Activated CD4-positive, alpha-beta T cell treated with anti-CD3 and anti-CD28 coated beads, Interleukin-2, Interleukin-6, amounts not matched to agents 100 ng/mL and 50 ng/mL, durations not matched to agents 16 hours and 8 hours (primary cell): ENCODE measurements at regions not wholly inside any gene's neighbourhood (a gene's known extent, or its start where the extent isn't known, plus 50 kb on each side); places are given as distances from the start of the nearest gene placed in this dataset.
A peak's percentile ranks its signal among the peaks of the same experiment; 100 is the strongest.
"Not testable (repeated sequence)": the region's sequence is repeated elsewhere in the genome, so short reads cannot be mapped to it uniquely, and the experiment has no call there.

Experiments used
- DNase-seq: peaks from one replicate; pipeline ENCODE4 v3.0.0-alpha.2; 2020

- no peak for DNase-seq
These were observed 450.7 kb downstream of the AACS start for GRCh38 chr12:125515887-125516286.

- no peak for DNase-seq
These were observed 452.8 kb downstream of the AACS start for GRCh38 chr12:125518074-125518473.

- no peak for DNase-seq
These were observed 453.9 kb downstream of the AACS start for GRCh38 chr12:125519026-125519651.

- no peak for DNase-seq
These were observed 460.6 kb downstream of the AACS start for GRCh38 chr12:125525879-125526278.

GRCh38 chr12:125528281-125528680 lies 463.0 kb downstream of the AACS start:
- DNase-seq: no peak

GRCh38 chr12:125530201-125530600 lies 465.0 kb downstream of the AACS start:
- DNase-seq: no peak

GRCh38 chr12:125530876-125531275 lies 465.6 kb downstream of the AACS start:
- DNase-seq: no peak

GRCh38 chr12:125531574-125531973 lies 466.3 kb downstream of the AACS start:
- DNase-seq: no peak

- DNase-seq: peak; percentile 43
These were observed 468.3 kb downstream of the AACS start for GRCh38 chr12:125533434-125534029.

GRCh38 chr12:125538401-125539199 lies 473.4 kb downstream of the AACS start:
- DNase-seq: no peak

GRCh38 chr12:125540580-125541204 lies 475.5 kb downstream of the AACS start:
- DNase-seq: no peak

GRCh38 chr12:125544960-125545359 lies 479.7 kb downstream of the AACS start:
- DNase-seq: no peak

- no peak for DNase-seq
These were observed 483.9 kb downstream of the AACS start for GRCh38 chr12:125549171-125549570.

GRCh38 chr12:125549836-125550235 lies 484.6 kb downstream of the AACS start:
- peak; percentile 2 for DNase-seq

GRCh38 chr12:125552295-125552694 lies 487.1 kb downstream of the AACS start:
- DNase-seq: no peak

- DNase-seq: not testable (repeated sequence)
These were observed 495.8 kb downstream of the AACS start for GRCh38 chr12:125561008-125561407.

GRCh38 chr12:125564753-125565152 lies 499.5 kb downstream of the AACS start:
- DNase-seq: no peak

GRCh38 chr12:125567581-125567980 lies 502.3 kb downstream of the AACS start:
- DNase-seq: no peak

GRCh38 chr12:125568306-125568705 lies 503.1 kb downstream of the AACS start:
- DNase-seq: no peak

GRCh38 chr12:125573271-125573670 lies 508.0 kb downstream of the AACS start:
- no peak for DNase-seq

- DNase-seq: no peak
These were observed 512.1 kb downstream of the AACS start for GRCh38 chr12:125577334-125577733.

GRCh38 chr12:125579916-125580315 lies 514.7 kb downstream of the AACS start:
- DNase-seq: no peak

- DNase-seq: no peak
These were observed 517.8 kb downstream of the AACS start for GRCh38 chr12:125583071-125583470.

GRCh38 chr12:125586441-125586840 lies 521.2 kb downstream of the AACS start:
- DNase-seq: no peak
